Left lobe of liver (tissue), 2 donors: ENCODE measurements at regions not wholly inside any gene's neighbourhood (a gene's known extent, or its start where the extent isn't known, plus 50 kb on each side); places are given as distances from the start of the nearest gene placed in this dataset.

ENCODE experiments used
- ATAC-seq: fragments of 200-7000 bp; cut with Tn5 transposase; one replicate; pipeline ENCODE4 v1.9.1; 2020; ENCODE audit warnings: mild to moderate bottlenecking, moderate library complexity
- DNase-seq: peaks from one replicate; pipeline ENCODE4 v3.0.0-alpha.2; 2020; ENCODE audit warnings: low spot score
- donor health status: DM: no; HTN: no; CAD: no; lungs with moderate emphysema.
- donor health status: DM: no; HTN: yes; CAD: no.

DNA sequence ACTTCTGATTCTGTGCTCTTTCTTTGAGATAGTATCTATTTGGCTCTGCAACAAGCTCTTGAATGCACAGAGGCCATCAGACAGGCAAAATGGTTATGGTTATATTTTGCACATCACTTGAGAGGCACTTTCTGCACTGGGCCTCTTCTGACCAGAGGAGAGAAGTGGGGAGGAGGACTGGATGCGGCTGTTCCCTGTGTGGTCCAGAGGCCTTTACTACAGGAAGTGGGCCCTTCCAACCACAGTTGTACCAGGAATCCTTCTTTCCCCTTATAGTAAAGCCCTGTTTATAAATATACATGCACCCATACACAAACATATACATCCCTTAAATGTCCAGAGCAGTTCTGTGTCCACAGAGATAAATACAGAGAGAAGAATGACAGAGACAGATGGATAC is 182.7 kb upstream of the HHIP start:
- DNase-seq (no peak), ATAC-seq (no peak)

DNA sequence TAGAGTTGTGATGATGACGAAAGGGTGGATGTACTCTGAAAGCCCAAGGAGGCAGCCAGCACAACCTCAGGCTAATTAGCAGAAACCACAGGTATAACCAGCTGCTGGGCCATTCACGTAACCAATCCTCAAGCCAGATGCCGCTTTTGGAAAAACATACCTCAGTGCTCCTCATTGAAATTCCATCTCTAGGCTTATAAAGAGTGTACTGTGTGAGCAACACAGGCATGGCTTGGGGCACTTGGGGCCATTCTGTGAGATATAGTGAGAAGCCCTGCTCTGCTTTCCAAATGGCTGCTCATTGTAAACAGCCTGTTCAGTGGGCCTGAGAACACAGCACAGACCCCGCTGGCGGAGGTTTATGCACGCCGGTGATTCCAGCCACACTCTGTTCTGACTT is 182.1 kb upstream of the HHIP start:
- ATAC-seq (no peak), DNase-seq (no peak)

DNA sequence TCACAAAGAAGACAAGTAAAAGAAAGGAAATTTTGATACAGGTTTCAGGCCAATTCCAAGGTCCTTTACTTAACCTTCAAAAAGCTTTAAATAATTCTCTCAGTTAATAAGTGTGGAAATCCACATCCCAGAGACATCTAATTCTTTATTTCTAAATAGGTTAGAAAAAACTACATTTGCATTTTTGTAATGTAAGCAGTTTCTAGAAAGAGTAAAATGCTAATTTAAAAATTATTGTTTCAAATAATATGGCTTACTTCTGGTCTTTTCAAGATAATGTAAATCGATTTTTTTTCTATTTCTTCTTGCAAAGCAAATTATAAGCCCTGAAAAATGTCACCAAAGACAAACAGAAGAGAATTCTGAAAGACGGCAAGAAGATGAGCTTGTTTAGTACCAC is 180.4 kb upstream of the HHIP start:
- ATAC-seq (no peak), DNase-seq (no peak)

DNA sequence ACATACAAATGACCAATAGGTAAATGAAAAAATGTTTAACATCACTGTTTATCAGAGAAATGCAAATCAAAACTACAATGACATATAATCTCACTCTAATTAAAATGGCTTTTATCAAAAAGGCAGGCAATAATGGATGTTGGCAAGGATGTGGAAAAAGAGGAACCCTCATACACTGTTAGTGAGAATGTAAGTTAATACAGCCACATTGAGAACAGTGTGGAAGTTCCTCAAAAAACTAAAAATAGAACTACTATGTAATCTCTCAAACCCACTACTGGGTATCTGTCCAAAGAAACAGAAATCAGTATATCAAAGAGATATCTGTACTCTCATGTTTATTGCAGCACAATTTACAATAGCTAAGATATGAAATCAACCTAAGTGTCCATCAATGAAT is 165.9 kb upstream of the HHIP start:
- ATAC-seq, result no peak
- no peak for DNase-seq

DNA sequence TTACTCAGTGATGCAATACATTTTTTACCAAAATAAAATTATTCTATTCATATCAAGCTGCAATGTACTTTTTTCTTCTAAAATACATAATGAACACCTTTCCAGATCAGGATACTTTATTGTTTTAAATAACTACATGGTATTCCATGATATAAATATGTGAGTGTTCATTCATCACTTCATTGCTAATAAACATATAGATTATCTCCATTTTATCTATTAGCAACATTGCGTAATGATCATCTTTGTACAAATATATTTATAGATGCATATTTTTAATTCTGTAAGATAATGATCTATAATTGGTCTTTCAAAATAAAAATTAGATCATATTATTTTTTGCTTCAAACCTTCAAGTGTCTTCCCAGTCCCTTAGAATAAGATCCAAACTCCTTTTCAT is 156.1 kb upstream of the HHIP start:
- ATAC-seq (no peak), DNase-seq (no peak)

DNA sequence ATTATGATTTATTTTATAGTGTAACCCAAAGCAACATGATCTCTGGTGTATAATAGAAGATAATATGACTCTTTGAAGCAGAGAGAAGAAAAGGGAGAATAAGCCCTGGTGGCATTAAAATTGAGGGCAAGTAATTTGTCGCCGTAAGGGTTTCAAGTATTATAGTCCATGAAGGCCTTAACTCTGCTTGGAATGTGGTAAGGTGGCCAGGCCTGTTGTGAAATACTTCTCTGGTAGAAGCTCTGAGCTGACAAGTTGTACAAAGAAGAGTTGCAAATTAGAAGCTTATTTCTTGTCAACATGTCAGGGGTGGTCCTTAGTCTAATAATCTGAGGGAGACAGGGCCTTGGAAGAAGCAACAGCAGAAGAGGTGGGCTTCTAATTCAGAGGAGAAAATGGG is 151.7 kb upstream of the HHIP start:
- DNase-seq (no peak), ATAC-seq (no peak)

DNA sequence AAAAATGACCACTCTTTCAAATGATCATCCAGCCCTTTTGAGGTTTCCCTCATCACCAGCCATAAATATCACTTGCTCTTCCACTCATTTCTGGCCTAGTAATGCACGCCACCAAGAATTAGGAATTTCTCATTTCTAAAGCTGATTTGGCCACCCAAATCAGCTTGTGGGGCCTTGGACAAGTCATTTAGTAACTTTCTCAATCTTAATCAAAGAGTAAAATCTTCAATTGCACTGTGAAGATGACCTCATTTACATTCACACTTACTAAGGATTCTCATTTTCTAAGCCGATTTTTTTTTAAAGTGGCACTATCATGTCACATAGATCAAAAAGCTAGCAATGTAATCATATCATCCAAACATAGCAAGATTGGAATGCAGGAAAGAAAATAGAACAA is 150.0 kb upstream of the HHIP start:
- no peak for DNase-seq
- ATAC-seq, result no peak

DNA sequence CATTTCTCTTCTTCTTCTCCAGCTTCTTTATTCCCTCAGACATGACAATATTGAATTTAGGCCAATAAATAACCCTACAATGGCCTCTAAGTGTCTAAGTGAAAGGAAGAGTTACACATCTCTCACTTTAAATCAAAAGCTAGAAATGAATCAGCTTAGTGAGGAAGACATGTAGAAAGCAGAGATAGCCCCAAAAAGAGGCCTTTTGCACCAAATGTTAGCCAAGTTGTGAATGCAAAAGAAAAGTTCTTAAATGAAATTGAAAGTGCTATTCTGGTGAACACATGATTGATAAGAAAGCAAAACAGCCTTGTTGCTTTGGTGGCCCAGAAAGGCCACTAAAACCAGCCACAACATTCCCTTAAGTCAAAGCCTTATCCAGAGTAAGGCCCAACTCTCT is 146.2 kb upstream of the HHIP start:
- DNase-seq (no peak), ATAC-seq (no peak)

DNA sequence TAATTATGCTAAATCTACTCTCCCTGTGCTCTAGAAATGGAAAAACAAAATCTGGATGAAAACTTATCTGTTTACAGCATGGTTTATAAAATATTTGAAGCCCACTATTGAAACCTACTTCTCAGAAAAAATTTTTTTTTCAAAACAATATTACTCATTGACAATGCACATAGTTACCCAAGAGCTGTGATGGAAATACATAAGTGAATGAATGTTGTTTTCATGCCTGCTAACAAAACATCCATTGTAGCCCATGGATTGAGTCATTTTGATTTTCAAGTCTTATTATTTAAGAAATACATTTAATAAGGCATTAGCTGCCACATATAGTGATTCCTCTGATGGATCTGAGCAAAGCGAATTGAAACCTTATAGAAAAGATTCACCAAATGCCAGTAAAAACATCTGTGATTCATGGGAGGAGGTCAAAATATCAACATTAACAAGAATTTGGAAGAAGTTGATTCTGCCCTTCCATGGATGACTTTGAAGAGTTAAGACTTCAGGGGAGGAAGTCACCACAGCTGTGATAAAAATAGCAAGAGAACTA is 144.7 kb upstream of the HHIP start:
- ATAC-seq, result no peak

DNA sequence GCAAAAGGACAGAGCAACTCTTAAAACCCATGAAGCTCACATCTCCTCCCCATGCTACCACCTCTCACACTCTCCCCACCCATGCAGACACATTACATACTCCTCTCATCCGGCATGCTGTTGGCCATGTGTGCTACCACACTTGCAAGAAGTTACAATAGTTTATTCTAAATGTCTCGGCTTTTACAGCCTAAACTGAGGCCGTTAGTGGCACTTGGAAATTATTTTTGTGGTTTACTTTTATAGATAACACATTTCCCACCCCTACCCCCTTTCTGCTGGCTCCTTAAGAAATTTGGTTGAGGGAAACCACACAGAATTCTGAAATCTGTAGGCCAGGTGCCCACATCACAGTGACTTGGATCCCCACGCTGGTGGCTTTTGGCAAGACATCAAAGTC is 141.1 kb upstream of the HHIP start:
- no peak for ATAC-seq
- no peak for DNase-seq

More for the DNA sequence above, 144.7 kb upstream of the HHIP start:
- DNase-seq, result no peak

DNA sequence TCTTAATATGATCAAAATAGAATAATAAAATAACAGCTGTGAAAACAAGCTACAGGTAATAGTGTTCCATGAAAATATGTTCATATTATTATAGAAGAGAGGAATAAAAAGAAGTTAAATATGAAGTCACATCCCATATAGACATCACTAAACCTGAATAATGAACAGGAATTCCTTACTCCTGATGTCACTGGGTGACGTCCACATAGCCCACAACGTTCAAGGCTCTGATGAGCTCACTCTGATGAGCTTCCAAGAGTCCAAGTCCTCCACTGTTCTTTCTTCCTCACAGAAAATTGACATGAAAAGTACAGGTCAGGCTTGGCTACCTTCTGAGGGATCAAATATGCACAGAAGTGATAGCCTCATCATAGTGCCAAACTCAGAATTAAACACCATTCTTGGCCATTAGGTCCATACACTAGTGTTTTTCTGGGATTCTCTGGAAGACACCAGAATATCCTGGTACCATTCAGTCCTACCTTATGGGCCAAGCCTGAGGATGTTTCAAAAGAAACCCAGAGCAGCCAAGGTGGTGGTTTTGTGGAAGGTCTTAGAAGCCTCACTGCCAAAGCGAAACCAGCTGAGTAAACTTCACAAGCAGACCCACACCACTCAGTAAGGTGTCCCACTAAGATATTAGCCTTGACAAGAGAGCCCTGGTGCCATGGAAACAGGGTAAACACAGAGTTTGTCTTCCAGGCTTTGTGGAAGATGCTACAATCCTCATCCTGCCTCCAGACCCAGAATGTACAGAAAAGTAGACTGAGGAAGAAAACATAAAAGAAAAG is 138.4 kb upstream of the HHIP start:
- no peak for DNase-seq
- no peak for ATAC-seq

DNA sequence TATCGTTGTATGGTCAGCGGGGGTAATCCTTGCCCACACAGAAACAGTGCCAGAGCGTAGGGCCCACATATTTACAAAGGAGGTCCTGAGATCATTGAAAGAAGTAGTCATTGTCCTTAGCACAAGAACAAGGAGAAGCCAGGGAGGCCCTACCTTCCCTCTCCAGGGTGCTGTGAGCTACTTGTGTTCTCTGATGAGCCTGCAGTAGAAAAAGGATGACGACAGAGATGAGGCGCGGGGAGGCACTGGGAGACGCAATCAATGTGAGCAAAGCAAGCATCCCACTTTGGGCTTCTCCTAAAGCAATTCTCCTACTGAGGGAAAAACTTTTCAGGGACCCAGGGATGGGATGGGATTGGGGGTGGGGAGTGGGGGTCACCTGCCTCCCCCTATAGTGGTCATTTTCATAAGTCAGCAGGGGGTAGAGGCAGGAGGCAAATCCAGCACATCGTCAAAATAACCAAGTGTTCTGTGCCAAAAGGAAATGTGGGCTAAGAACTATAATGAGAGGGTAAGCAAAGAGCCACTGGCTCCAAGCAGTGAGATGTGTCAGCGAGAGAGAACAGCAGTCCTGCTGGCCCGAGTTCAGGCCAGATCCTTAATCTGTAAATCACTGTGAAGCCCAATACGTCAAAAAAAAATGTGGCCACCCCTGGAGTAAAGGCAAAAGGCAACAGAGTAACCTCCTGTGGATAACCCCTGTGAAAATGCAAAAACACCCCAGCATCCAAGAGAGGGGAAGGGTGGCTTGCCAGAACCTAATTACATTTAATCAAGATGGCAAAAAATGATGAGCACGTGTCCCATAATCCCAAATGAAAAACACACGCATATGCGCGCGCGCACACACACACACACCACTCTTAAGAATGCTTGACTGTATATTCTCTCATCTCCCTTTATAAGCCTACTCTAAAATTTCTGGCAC is 136.6 kb upstream of the HHIP start:
- DNase-seq (no peak), ATAC-seq (no peak)

DNA sequence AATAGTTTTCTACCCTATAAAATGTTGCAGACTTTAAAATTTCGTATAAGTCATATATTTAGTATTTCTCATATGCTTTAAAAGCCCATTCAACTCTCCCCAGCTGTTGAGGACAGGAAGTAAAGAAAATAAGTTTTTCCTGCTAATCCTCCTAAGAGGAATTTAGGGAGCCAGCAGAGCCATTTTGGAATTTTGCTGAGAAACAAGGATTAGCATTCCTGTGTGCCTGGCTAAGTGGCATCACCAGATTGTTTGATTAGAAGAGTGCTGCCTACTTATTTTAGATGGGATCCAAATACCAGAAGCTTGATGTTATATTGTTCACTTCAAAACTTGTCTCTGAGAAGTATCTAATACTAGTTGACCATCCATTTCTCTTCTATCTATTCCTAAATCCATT is 131.2 kb upstream of the HHIP start:
- no peak for ATAC-seq
- no peak for DNase-seq

DNA sequence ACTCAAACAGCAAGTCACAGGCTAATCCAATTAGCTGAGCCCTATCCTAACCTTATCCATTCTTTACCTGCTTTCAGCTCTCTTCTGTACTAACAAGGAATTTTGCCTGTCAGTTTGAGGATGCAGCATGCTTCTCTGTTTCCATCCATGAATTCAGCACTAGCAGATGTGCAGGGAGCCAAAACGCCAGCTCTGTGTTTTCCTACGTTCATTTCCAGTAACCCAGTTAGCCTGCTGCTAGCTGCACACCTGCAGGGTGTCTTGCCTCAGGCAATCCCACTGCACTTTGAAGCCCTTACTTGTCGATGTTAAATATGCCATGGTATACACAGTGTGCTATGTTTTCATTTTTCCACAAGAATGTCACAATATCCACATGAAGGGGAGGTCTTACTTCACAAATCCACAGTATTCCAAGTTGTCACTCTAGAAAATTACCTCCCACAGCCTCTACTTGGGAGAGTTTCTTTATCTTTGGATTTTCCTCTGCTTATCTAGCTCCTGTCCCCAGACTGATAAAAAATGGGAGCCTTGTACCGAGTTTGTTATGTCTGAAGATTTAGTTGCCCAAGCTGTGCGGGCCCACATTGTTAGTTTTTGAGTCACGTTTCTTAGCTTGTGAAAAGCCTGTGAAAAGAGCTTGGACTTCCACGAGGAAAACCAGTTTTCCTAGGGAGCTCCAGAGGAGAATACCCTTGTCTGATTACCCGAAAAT is 127.6 kb upstream of the HHIP start:
- no peak for DNase-seq

DNA sequence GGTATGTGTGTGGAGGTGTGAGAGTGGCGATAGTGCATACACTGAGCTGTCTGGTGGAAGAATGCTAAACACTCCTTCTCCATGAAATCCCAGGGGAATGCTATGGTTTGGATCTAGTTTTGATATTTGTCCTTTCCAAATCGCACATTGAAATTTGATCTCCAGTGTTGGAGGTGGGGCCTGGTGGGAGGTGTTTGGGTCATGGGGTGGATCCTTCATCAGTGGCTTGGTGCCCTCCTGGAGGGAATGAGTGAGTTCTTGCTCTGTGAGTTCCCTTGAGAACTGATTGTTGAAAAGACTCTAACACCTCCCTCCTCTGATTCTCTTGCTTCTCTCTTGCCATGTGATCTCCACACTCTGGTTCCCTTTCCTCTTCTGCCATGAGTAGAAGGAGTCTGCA is 114.1 kb upstream of the HHIP start:
- DNase-seq, result no peak

More for the DNA sequence above, 127.6 kb upstream of the HHIP start:
- ATAC-seq, result no peak

DNA sequence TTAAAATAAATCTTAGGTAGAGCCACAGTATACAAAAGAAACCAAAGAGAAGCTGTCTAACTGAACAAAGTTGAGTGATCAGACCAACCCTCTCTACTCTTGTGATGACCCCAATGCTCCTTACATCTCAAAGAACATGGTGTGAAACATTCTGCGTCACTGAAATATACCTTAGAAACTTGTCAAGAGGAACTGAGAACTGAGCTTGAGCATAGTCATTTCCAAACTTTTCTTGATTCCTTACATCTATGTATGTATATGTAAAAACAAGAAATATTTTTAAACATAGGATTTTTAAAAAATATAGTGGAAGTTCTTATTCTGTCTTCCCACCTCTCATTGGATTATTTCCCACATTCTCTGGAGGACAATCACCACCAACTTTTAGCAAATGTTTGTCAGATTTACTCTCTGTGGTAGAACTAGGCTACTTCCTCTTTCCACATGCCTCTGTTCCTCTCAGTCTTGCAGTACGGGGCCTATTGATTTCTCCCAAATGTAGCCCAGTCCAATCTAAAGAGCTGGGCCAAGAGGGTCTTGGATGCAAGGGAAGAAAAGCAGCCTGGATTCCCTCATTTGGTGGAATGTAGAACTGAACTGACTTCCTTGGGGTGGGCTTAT is 98.2 kb upstream of the HHIP start:
- no peak for DNase-seq
- no peak for ATAC-seq

More for the DNA sequence above, 114.1 kb upstream of the HHIP start:
- ATAC-seq, result no peak

DNA sequence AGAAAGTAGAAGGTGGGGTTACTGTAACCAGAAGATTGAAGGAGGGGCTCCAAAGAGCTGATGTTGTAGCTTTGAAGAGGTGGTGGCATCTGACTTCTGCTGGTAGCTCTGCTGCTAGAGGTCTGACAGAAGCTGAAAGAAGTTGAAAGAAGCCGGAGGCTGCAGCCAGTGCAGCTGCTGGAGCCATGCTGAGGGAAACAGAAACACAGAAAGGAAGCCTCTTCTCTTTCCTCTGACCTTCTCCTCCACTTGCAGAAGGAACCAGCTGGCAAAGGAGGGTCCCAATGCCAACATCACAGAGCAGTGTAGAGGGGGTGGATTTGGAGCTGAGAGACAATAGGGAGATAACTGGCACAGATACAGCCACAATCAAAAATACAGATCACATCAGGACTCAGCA is 89.3 kb upstream of the HHIP start:
- DNase-seq (no peak), ATAC-seq (no peak)

DNA sequence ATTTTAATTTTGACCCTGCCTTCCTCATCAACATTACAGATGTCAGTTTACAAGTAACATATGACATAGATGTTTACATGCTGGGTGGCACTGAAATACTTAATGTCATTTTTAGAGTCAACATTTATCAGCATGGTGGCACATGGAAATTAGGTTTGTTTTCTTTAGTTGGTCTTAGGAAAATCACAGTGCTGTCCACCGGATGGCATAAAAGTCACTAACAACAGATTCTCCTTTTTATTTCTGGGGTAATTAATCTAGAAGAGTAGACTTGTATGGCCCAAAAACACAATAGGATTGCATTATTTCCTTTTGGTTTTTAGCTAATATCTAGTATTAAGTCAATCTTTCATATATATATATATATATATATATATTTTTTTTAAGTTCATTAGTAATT is 88.6 kb upstream of the HHIP start:
- DNase-seq (no peak), ATAC-seq (peak; percentile 18)

DNA sequence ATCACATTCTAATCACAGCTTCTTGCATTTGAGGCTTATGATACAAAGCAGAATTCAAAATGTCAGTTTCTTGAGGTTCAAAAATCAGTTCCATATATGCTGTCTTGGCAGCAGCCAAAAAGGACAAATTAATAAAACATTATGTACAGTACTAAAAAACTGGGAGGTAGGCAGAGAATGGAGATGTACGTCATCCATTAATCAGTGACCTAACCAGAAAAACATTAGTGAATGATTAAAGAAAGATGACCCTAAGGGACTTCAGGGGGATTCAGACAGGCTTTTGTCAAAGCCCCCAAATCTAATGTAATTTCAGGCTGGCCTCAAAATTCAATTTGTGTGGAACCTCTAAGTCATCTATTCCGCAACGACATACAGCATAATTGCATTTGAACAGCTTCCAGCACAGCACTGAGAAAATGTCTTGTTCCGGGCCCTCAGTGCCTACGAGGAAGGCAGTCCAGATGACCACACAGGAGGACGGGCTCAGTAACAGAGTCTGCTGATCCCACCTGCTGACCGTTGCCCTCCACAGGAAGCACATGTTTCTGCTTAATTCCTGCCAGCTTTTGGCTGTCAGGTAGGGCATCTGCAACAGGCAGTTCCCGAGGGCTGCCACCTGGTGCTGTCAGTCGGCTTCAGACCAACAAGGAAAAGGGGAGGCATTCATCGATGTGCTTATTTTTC is 83.8 kb upstream of the HHIP start:
- peak; percentile 76 for ATAC-seq
- no peak for DNase-seq

DNA sequence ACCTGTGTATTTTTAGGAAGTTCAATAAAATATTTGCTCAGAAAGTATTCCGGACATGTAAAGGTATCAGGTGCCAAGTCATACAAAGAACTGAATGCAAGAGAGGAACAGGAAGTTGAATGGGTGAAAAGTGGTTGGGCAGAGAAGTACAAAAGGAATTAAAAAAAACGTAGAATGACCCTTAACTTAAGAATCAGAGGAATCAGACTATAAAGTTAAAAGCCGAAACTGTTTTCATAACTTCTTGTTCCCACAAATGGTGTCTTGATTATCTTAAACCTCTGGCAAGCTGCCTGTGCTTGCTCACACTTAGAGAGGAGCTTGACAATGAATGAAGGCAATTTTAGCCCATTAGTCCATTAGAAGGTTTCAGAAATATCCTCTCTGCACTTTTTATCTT is 81.6 kb upstream of the HHIP start:
- ATAC-seq (no peak), DNase-seq (no peak)
